GM12873 (cell line): ENCODE measurements at regions not wholly inside any gene's neighbourhood (a gene's known extent, or its start where the extent isn't known, plus 50 kb on each side); places are given as distances from the start of the nearest gene placed in this dataset.

ENCODE experiments used
- CTCF ChIP-seq: IDR thresholded peaks from 2 replicates; pipeline ENCODE4 v1.5.1; 2012; ENCODE audit warnings: low read depth, mild to moderate bottlenecking, moderate library complexity, low read length, control low read depth; ENCODE audit not compliant: insufficient read depth; ENCODE audit errors: missing control alignments

- TF ChIP-seq CTCF: no peak
Measured at GRCh38 chr12:77760271-77761025, 70.2 kb upstream of the NAV3 start.

- no peak for TF ChIP-seq CTCF
Measured at GRCh38 chr12:77754086-77754485, 76.6 kb upstream of the NAV3 start.

- TF ChIP-seq CTCF: no peak
Measured at GRCh38 chr12:77751939-77752338, 78.8 kb upstream of the NAV3 start.

- no peak for TF ChIP-seq CTCF
Measured at GRCh38 chr12:77746096-77746495, 84.6 kb upstream of the NAV3 start.

- no peak for TF ChIP-seq CTCF
Measured at GRCh38 chr12:77745624-77746023, 85.1 kb upstream of the NAV3 start.

- no peak for TF ChIP-seq CTCF
Measured at GRCh38 chr12:77742631-77743030, 88.1 kb upstream of the NAV3 start.

GRCh38 chr12:77741974-77742517 lies 88.6 kb upstream of the NAV3 start:
- TF ChIP-seq CTCF: no peak
